PC-3 (cell line): ENCODE measurements at regions not wholly inside any gene's neighbourhood (a gene's known extent, or its start where the extent isn't known, plus 50 kb on each side); places are given as distances from the start of the nearest gene placed in this dataset.

ENCODE experiments used
- ATAC-seq: fragments of 200-7000 bp; cut with Tn5 transposase; 2 replicates; pipeline ENCODE4 v1.9.1; 2020; ENCODE audit warnings: mild to moderate bottlenecking, moderate library complexity
- BruUV-seq: library from RNA; stranded (reverse); fragments of 400-500 nt; replicated peaks from 2 replicates; lab custom pipeline; 2021; lab: Mats Ljungman, UMichigan
- CTCF ChIA-PET: fragments of 300-600 bp; sonication (Branson Sonifier 250); formaldehyde crosslinking; loops from one replicate; lab custom pipeline; 2022; ENCODE audit warnings: antibody characterized with exemption; lab: Charles Lee
- POLR2A ChIA-PET: fragments of 300-600 bp; sonication (Branson Sonifier 250); formaldehyde crosslinking; loops from one replicate; lab custom pipeline; 2022; ENCODE audit warnings: antibody characterized with exemption; ENCODE audit not compliant: unreplicated experiment; lab: Charles Lee
- DNase-seq: peaks from one replicate; pipeline ENCODE4 v3.0.0-alpha.2; 2015
- H2AFZ ChIP-seq: fragments of 300-600 bp; sonication (generic); 2 replicates; pipeline ENCODE4 v1.6.0; 2016; ENCODE audit warnings: antibody characterized with exemption, low read length
- H3F3A ChIP-seq: fragments of 300-600 bp; sonication (generic); one replicate; pipeline ENCODE4 v1.6.0; 2017; ENCODE audit warnings: antibody characterized with exemption, low read length, control low read depth, mild to moderate bottlenecking; ENCODE audit not compliant: unreplicated experiment
- H3K27ac ChIP-seq: fragments of 300-600 bp; sonication (generic); 2 replicates; pipeline ENCODE4 v1.5.1; 2016; ENCODE audit warnings: mild to moderate bottlenecking, low read length
- H3K27me3 ChIP-seq: fragments of 300-600 bp; sonication (generic); 2 replicates; pipeline ENCODE4 v1.6.1; 2016; ENCODE audit warnings: low read length, mixed read lengths
- H3K36me3 ChIP-seq: fragments of 300-600 bp; sonication (generic); 2 replicates; pipeline ENCODE4 v1.6.1; 2016; ENCODE audit warnings: low read depth, mixed run types, low read length, mixed read lengths
- H3K4me1 ChIP-seq: fragments of 300-600 bp; sonication (generic); 2 replicates; pipeline ENCODE4 v1.5.1; 2016; ENCODE audit warnings: low read length; ENCODE audit not compliant: insufficient read depth
- H3K4me2 ChIP-seq: fragments of 300-600 bp; sonication (generic); 2 replicates; pipeline ENCODE4 v1.6.0; 2016; ENCODE audit warnings: low read length
- H3K4me3 ChIP-seq: fragments of 300-600 bp; sonication (generic); 2 replicates; pipeline ENCODE4 v1.5.1; 2016; ENCODE audit warnings: mild to moderate bottlenecking, low read length, mixed read lengths
- H3K79me2 ChIP-seq: fragments of 300-600 bp; sonication (generic); 2 replicates; pipeline ENCODE4 v1.6.1; 2017; ENCODE audit warnings: low read length, mixed read lengths
- H3K9ac ChIP-seq: fragments of 300-600 bp; sonication (generic); 2 replicates; pipeline ENCODE4 v1.6.0; 2016; ENCODE audit warnings: mild to moderate bottlenecking, low read length
- H3K9me2 ChIP-seq: fragments of 300-600 bp; sonication (generic); replicated peaks from 2 replicates; pipeline ENCODE4 v1.6.1; 2016; ENCODE audit warnings: mixed run types, low read length, mixed read lengths
- H3K9me3 ChIP-seq: fragments of 300-600 bp; sonication (generic); 2 replicates; pipeline ENCODE4 v1.6.1; 2016; ENCODE audit warnings: low read length, mixed read lengths
- H4K20me1 ChIP-seq: fragments of 300-600 bp; sonication (generic); 2 replicates; pipeline ENCODE4 v1.6.1; 2016; ENCODE audit warnings: low read length, mixed read lengths
- EZH2 ChIP-seq: fragments of 300-600 bp; sonication (generic); IDR thresholded peaks from one replicate; pipeline ENCODE4 v1.6.1; 2017; ENCODE audit warnings: antibody characterized with exemption, mild to moderate bottlenecking, low read length; ENCODE audit not compliant: unreplicated experiment
- EZH2phosphoT487 ChIP-seq: fragments of 300-600 bp; sonication (generic); IDR thresholded peaks from 2 replicates; pipeline ENCODE4 v1.6.1; 2018; ENCODE audit warnings: mild to moderate bottlenecking, antibody characterized with exemption, low read length, borderline replicate concordance
- intact Hi-C: fragments of 100-400 bp; cut with micrococcal nuclease; formaldehyde crosslinking; loops from 2 replicates; pipeline ENCODE4 v1.9.0; 2023
- TF ChIP-seq, protein P1 (sequence below): fragments of 300-600 bp; sonication (generic); conservative IDR thresholded peaks from 2 replicates; pipeline ENCODE4 v1.5.1; 2017; ENCODE audit warnings: antibody characterized with exemption, low read depth, mild to moderate bottlenecking, low read length

DNA sequence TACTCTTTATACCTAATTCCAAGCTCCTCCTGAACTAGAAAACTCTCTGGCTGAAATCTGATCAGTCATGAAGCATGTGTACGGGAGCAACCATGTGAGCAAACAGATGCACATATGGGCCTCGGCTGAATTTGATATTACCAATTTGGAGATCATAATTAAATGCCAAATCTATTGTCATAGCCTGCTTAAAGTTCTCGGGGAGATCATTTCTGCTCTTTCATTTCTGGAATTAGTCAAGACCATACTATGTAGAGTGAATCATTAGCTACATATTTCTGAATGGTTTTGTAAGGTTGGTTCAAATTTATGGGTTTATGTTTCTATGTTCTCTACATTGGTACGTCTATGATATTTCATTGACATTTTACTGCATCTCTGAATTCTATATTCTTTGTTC is 205.5 kb downstream of the UBE2E3 start:
- H3K27me3 ChIP-seq: no peaks in the 10 kb centered on the region
- H3K79me2 ChIP-seq: no peaks in the 10 kb centered on the region
- H3K9me2 ChIP-seq: no peaks in the 10 kb centered on the region
- CTCF ChIA-PET: no interaction called here
- H3F3A ChIP-seq: no peaks in the 10 kb centered on the region
- H3K4me2 ChIP-seq: no peak overlapping the region
- H3K27ac ChIP-seq: no peak overlapping the region
- H4K20me1 ChIP-seq: no peaks in the 10 kb centered on the region
- no peak overlapping the region for H3K4me3 ChIP-seq
- intact Hi-C loops: no loop called here
- DNase-seq (peak; percentile 21), ATAC-seq (no peak)
- H3K9ac ChIP-seq: no peak overlapping the region
- no peak for TF ChIP-seq EZH2
- TF ChIP-seq EZH2phosphoT487: no peak
- TF ChIP-seq, protein P1, sequence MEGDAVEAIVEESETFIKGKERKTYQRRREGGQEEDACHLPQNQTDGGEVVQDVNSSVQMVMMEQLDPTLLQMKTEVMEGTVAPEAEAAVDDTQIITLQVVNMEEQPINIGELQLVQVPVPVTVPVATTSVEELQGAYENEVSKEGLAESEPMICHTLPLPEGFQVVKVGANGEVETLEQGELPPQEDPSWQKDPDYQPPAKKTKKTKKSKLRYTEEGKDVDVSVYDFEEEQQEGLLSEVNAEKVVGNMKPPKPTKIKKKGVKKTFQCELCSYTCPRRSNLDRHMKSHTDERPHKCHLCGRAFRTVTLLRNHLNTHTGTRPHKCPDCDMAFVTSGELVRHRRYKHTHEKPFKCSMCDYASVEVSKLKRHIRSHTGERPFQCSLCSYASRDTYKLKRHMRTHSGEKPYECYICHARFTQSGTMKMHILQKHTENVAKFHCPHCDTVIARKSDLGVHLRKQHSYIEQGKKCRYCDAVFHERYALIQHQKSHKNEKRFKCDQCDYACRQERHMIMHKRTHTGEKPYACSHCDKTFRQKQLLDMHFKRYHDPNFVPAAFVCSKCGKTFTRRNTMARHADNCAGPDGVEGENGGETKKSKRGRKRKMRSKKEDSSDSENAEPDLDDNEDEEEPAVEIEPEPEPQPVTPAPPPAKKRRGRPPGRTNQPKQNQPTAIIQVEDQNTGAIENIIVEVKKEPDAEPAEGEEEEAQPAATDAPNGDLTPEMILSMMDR: no peak
- H3K4me1 ChIP-seq: peaks cover 9% of the 10 kb centered on the region
- no peaks in the 10 kb centered on the region for H3K9me3 ChIP-seq
- BruUV-seq: no TSS peak
- H2AFZ ChIP-seq: no peak overlapping the region; the same call in 1 of the 2 replicates
- H3K36me3 ChIP-seq: no peaks in the 10 kb centered on the region
- POLR2A ChIA-PET: no interaction called here

- Histone ChIP-seq H3K4me1 (peaks cover 9% of the 10 kb centered on the region), H3F3A (no peaks in the 10 kb centered on the region), H4K20me1 (no peaks in the 10 kb centered on the region), H2AFZ (no peak overlapping the region), H3K9me3 (no peaks in the 10 kb centered on the region), H3K36me3 (no peaks in the 10 kb centered on the region), H3K4me2 (no peak overlapping the region), H3K4me3 (no peak overlapping the region), H3K27ac (no peak overlapping the region), H3K9me2 (no peaks in the 10 kb centered on the region), H3K79me2 (no peaks in the 10 kb centered on the region), H3K9ac (no peak overlapping the region), H3K27me3 (no peaks in the 10 kb centered on the region)
- no TSS peak for BruUV-seq
- DNase-seq (no peak), ATAC-seq (no peak)
- TF ChIP-seq EZH2 (no peak), EZH2phosphoT487 (no peak)
- TF ChIP-seq, protein P1: no peak
- ChIA-PET POLR2A (no interaction called here), CTCF (no interaction called here)
- intact Hi-C loops: no loop called here
Observed at GRCh38 chr2:181188605-181189004, 208.2 kb downstream of the UBE2E3 start.

- ChIA-PET CTCF (no interaction called here), POLR2A (no interaction called here)
- Histone ChIP-seq H3K9ac (no peak overlapping the region), H3K4me2 (no peak overlapping the region), H3K9me3 (no peaks in the 10 kb centered on the region), H3K27me3 (no peaks in the 10 kb centered on the region), H3K4me3 (no peak overlapping the region), H2AFZ (no peak overlapping the region), H3K27ac (no peak overlapping the region), H3K4me1 (peaks cover 9% of the 10 kb centered on the region), H3F3A (no peaks in the 10 kb centered on the region), H3K36me3 (no peaks in the 10 kb centered on the region), H3K79me2 (no peaks in the 10 kb centered on the region), H3K9me2 (no peaks in the 10 kb centered on the region), H4K20me1 (no peaks in the 10 kb centered on the region)
- BruUV-seq: no TSS peak
- DNase-seq (peak; percentile 50), ATAC-seq (peak; percentile 82)
- TF ChIP-seq EZH2 (no peak), EZH2phosphoT487 (no peak)
- TF ChIP-seq, protein P1: no peak
- intact Hi-C loops: no loop called here
Observed at GRCh38 chr2:181189951-181190350, 209.5 kb downstream of the UBE2E3 start.
